Neural progenitor cell (in vitro differentiated cells): ENCODE measurements at regions not wholly inside any gene's neighbourhood (a gene's known extent, or its start where the extent isn't known, plus 50 kb on each side); places are given as distances from the start of the nearest gene placed in this dataset.

ENCODE experiments used
- EZH2 ChIP-seq: fragments of 200-600 bp; sonication (generic); IDR thresholded peaks from 2 replicates; pipeline ENCODE4 v1.6.1; 2017; ENCODE audit warnings: antibody characterized with exemption, mild to moderate bottlenecking, moderate library complexity
- EZH2phosphoT487 ChIP-seq: fragments of 200-600 bp; sonication (generic); IDR thresholded peaks from 2 replicates; pipeline ENCODE4 v1.6.1; 2017; ENCODE audit warnings: antibody characterized with exemption
- TF ChIP-seq, protein P1 (sequence below): fragments of 200-600 bp; sonication (generic); IDR thresholded peaks from 2 replicates; pipeline ENCODE4 v1.5.1; 2017; ENCODE audit warnings: antibody characterized with exemption, mild to moderate bottlenecking

DNA sequence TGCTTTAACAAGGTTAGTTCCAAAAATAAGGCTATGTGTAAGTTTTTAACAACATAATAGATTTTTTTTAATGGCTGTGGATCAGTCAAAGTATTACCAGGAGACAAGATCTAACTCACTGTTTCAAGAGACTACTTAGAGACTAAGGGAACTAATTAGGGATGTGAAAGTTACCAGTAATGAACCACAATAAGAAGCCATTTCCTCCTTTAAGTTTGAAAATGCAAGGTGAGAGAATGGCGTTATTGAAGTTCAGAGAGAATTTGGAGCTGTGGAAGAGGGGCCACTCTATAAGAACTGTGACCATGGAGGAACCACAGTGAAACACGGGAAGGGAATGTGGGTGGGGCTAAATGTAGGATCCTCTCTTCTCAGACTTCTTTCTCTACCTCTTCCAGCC lies 624.2 kb downstream of the GLUD2 start:
- TF ChIP-seq, protein P1, sequence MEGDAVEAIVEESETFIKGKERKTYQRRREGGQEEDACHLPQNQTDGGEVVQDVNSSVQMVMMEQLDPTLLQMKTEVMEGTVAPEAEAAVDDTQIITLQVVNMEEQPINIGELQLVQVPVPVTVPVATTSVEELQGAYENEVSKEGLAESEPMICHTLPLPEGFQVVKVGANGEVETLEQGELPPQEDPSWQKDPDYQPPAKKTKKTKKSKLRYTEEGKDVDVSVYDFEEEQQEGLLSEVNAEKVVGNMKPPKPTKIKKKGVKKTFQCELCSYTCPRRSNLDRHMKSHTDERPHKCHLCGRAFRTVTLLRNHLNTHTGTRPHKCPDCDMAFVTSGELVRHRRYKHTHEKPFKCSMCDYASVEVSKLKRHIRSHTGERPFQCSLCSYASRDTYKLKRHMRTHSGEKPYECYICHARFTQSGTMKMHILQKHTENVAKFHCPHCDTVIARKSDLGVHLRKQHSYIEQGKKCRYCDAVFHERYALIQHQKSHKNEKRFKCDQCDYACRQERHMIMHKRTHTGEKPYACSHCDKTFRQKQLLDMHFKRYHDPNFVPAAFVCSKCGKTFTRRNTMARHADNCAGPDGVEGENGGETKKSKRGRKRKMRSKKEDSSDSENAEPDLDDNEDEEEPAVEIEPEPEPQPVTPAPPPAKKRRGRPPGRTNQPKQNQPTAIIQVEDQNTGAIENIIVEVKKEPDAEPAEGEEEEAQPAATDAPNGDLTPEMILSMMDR = no peak
- TF ChIP-seq EZH2 (no peak), EZH2phosphoT487 (no peak)
